ENCODE measurements at regions not wholly inside any gene's neighbourhood (a gene's known extent, or its start where the extent isn't known, plus 50 kb on each side); places are given as distances from the start of the nearest gene placed in this dataset.
A peak's percentile ranks its signal among the peaks of the same experiment; 100 is the strongest.

- no peaks in the 10 kb centered on the region for H3K4me1 ChIP-seq (ENCODE audit: control insufficient read depth, insufficient read depth, low read length)
- H3K9me3 ChIP-seq (ENCODE audit: control insufficient read depth, insufficient read depth, low read depth, low read length), result no peaks in the 10 kb centered on the region
- no peak overlapping the region for H3K4me3 ChIP-seq (ENCODE audit: low read depth, low read length)
- H3K27ac ChIP-seq (ENCODE audit: low read depth, low read length), result no peak overlapping the region
- H3K36me3 ChIP-seq (ENCODE audit: control insufficient read depth, insufficient read depth, low read length), result no peaks in the 10 kb centered on the region
- H3K27me3 ChIP-seq (ENCODE audit: control insufficient read depth, insufficient read depth, low read length), result no peaks in the 10 kb centered on the region
- H3K9ac ChIP-seq (ENCODE audit: low read length), result no peak overlapping the region
Measured at GRCh38 chr6:147695819-147696218, 187.3 kb downstream of the SAMD5 start.

- H3K27me3 ChIP-seq (ENCODE audit: control insufficient read depth, insufficient read depth, low read length), result no peaks in the 10 kb centered on the region
- H3K36me3 ChIP-seq (ENCODE audit: control insufficient read depth, insufficient read depth, low read length), result no peaks in the 10 kb centered on the region
- H3K4me1 ChIP-seq (ENCODE audit: control insufficient read depth, insufficient read depth, low read length), result no peaks in the 10 kb centered on the region
- H3K9me3 ChIP-seq (ENCODE audit: control insufficient read depth, insufficient read depth, low read depth, low read length), result no peaks in the 10 kb centered on the region
- H3K4me3 ChIP-seq (ENCODE audit: low read depth, low read length), result no peak overlapping the region
- no peak overlapping the region for H3K9ac ChIP-seq (ENCODE audit: low read length)
- no peak overlapping the region for H3K27ac ChIP-seq (ENCODE audit: low read depth, low read length)
Measured at GRCh38 chr6:147699140-147699539, 190.7 kb downstream of the SAMD5 start.

- Histone ChIP-seq H3K9me3 (ENCODE audit: control insufficient read depth, insufficient read depth, low read depth, low read length) (no peaks in the 10 kb centered on the region), H3K36me3 (ENCODE audit: control insufficient read depth, insufficient read depth, low read length) (no peaks in the 10 kb centered on the region), H3K4me1 (ENCODE audit: control insufficient read depth, insufficient read depth, low read length) (no peaks in the 10 kb centered on the region), H3K4me3 (ENCODE audit: low read depth, low read length) (no peak overlapping the region), H3K27ac (ENCODE audit: low read depth, low read length) (no peak overlapping the region), H3K27me3 (ENCODE audit: control insufficient read depth, insufficient read depth, low read length) (no peaks in the 10 kb centered on the region), H3K9ac (ENCODE audit: low read length) (no peak overlapping the region)
Measured at GRCh38 chr6:147699637-147700036, 191.1 kb downstream of the SAMD5 start.

DNA sequence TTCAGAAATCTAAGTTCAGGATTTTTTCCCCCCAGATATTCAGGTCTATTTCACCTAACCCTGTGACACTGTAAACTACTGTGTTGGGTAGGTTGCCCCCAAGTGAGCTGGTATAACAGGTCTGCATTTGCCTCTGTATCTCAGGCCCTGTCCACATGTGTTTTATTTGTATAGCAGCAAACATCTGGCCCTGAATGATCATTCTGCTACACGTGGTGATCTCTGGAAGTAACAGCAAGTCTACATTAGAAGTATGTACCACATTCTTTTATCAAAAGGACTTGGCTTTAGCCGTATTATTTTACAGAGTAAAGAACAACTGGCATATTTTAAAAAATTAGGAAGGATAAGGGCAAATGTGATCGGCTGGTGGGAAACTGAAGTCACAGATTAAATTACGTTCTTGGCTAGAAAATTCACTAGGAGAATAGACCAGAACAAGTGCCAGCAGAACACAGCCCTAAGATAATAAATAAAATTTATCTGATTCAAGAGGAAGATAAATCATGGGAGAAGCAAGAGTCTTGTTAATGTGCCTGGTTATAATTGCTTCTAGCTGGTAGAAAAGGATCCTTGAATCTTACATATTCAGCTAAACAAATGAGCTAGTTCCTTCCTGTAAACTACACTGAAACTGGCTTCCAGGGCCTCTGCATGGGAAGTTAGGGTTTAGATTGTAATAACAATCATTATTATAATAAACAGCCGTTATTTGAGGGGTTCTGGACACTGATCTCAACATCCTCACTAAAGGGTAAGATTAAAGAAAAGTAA, 192.1 kb downstream of the SAMD5 start:
- H3K4me1 ChIP-seq (ENCODE audit: control insufficient read depth, insufficient read depth, low read length), result no peaks in the 10 kb centered on the region
- no peak overlapping the region for H3K27ac ChIP-seq (ENCODE audit: low read depth, low read length)
- no peaks in the 10 kb centered on the region for H3K36me3 ChIP-seq (ENCODE audit: control insufficient read depth, insufficient read depth, low read length)
- no peaks in the 10 kb centered on the region for H3K9me3 ChIP-seq (ENCODE audit: control insufficient read depth, insufficient read depth, low read depth, low read length)
- H3K27me3 ChIP-seq (ENCODE audit: control insufficient read depth, insufficient read depth, low read length), result no peaks in the 10 kb centered on the region
- no peak overlapping the region for H3K4me3 ChIP-seq (ENCODE audit: low read depth, low read length)
- H3K9ac ChIP-seq (ENCODE audit: low read length), result no peak overlapping the region

GRCh38 chr6:147704691-147705090, 196.2 kb downstream of the SAMD5 start:
- Histone ChIP-seq H3K4me3 (ENCODE audit: low read depth, low read length) (no peak overlapping the region), H3K4me1 (ENCODE audit: control insufficient read depth, insufficient read depth, low read length) (no peaks in the 10 kb centered on the region)

GRCh38 chr6:147707524-147707923, 199.0 kb downstream of the SAMD5 start:
- H3K36me3 ChIP-seq (ENCODE audit: control insufficient read depth, insufficient read depth, low read length), result no peaks in the 10 kb centered on the region
- no peak overlapping the region for H3K27ac ChIP-seq (ENCODE audit: low read depth, low read length)
- H3K9ac ChIP-seq (ENCODE audit: low read length), result no peak overlapping the region
- no peaks in the 10 kb centered on the region for H3K4me1 ChIP-seq (ENCODE audit: control insufficient read depth, insufficient read depth, low read length)
- H3K4me3 ChIP-seq (ENCODE audit: low read depth, low read length), result no peak overlapping the region
- no peaks in the 10 kb centered on the region for H3K27me3 ChIP-seq (ENCODE audit: control insufficient read depth, insufficient read depth, low read length)
- H3K9me3 ChIP-seq (ENCODE audit: control insufficient read depth, insufficient read depth, low read depth, low read length), result peaks cover 1% of the 10 kb centered on the region; the same call in 1 of the 2 replicates

More at GRCh38 chr6:147704691-147705090, 196.2 kb downstream of the SAMD5 start:
- H3K9ac ChIP-seq (ENCODE audit: low read length), result no peak overlapping the region
- H3K9me3 ChIP-seq (ENCODE audit: control insufficient read depth, insufficient read depth, low read depth, low read length), result no peaks in the 10 kb centered on the region
- no peaks in the 10 kb centered on the region for H3K36me3 ChIP-seq (ENCODE audit: control insufficient read depth, insufficient read depth, low read length)
- no peaks in the 10 kb centered on the region for H3K27me3 ChIP-seq (ENCODE audit: control insufficient read depth, insufficient read depth, low read length)
- no peak overlapping the region for H3K27ac ChIP-seq (ENCODE audit: low read depth, low read length)

DNA sequence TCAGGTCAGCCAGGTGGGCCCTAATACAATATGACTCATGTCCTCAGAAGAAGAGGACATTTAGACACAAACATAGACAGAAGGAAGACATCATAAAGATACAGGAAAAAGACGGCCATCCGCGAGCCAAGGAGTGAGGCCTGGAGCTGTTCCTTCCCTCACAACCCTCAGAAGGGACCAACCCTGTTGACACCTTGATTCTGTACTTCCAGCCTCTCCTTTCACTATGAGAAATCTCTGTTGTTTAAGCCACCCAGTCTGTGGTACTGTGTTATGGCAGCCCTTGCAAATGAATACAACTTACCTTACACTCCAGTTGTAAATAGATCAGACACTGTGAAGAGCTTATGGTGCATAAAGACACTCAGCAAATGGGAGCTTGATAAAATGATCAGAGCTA, 199.7 kb downstream of the SAMD5 start:
- Histone ChIP-seq H3K4me1 (ENCODE audit: control insufficient read depth, insufficient read depth, low read length) (no peaks in the 10 kb centered on the region), H3K9me3 (ENCODE audit: control insufficient read depth, insufficient read depth, low read depth, low read length) (peaks cover 2% of the 10 kb centered on the region; the same call in 1 of the 2 replicates), H3K9ac (ENCODE audit: low read length) (no peak overlapping the region), H3K27ac (ENCODE audit: low read depth, low read length) (no peak overlapping the region), H3K4me3 (ENCODE audit: low read depth, low read length) (no peak overlapping the region), H3K36me3 (ENCODE audit: control insufficient read depth, insufficient read depth, low read length) (no peaks in the 10 kb centered on the region), H3K27me3 (ENCODE audit: control insufficient read depth, insufficient read depth, low read length) (no peaks in the 10 kb centered on the region)

DNA sequence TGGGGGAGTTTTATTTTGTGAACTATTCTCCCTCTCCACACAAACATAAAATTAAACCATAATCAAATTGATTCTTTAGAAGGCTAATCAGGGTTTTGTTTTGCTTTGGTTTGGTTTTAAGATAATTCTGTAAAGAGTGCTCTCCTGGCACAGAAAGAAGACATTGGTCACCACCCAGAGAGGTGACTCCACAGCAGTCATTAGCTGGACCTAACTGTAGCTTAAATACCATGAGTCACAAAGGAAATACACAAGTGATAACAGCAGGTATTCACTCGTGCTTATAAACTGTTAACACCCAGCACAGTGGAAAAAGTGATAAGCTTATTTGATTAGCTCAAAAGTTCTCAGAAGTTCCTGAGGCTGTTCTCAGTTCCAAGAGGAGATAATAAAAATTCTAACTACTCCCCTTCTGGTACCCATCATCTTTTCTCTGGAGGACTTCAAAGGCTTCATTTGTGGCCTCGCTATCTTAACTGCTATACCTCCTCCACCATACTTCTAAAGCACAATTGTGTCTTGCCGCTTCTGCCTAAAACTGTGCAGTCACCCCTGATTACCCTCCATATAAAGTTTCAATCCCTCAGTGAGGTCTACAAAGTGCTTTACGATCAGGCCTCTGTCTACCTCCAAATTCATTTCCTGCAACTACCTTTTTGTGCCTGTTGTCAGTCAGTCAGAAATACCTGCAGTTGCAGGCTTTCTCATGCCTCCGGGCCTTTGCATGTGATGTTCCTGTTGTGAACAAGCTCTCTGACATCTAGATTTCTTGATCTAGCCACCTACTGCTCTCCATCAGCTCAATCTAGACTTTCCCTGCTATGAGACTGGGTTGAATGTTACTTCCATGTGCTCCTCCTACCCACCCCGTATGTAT, 201.1 kb downstream of the SAMD5 start:
- H3K36me3 ChIP-seq (ENCODE audit: control insufficient read depth, insufficient read depth, low read length), result no peaks in the 10 kb centered on the region

GRCh38 chr6:147710890-147711289, 202.4 kb downstream of the SAMD5 start:
- Histone ChIP-seq H3K9ac (ENCODE audit: low read length) (no peak overlapping the region), H3K27ac (ENCODE audit: low read depth, low read length) (no peak overlapping the region), H3K4me3 (ENCODE audit: low read depth, low read length) (no peak overlapping the region), H3K27me3 (ENCODE audit: control insufficient read depth, insufficient read depth, low read length) (no peaks in the 10 kb centered on the region), H3K4me1 (ENCODE audit: control insufficient read depth, insufficient read depth, low read length) (no peaks in the 10 kb centered on the region), H3K36me3 (ENCODE audit: control insufficient read depth, insufficient read depth, low read length) (no peaks in the 10 kb centered on the region), H3K9me3 (ENCODE audit: control insufficient read depth, insufficient read depth, low read depth, low read length) (peaks cover 2% of the 10 kb centered on the region; the same call in 1 of the 2 replicates)

More for the DNA sequence above, 201.1 kb downstream of the SAMD5 start:
- H3K27ac ChIP-seq (ENCODE audit: low read depth, low read length), result peak overlapping the region; percentile 23; the same call in 1 of the 2 replicates
- no peaks in the 10 kb centered on the region for H3K4me1 ChIP-seq (ENCODE audit: control insufficient read depth, insufficient read depth, low read length)
- peaks cover 2% of the 10 kb centered on the region; the same call in 1 of the 2 replicates for H3K9me3 ChIP-seq (ENCODE audit: control insufficient read depth, insufficient read depth, low read depth, low read length)
- no peak overlapping the region for H3K9ac ChIP-seq (ENCODE audit: low read length)
- no peak overlapping the region for H3K4me3 ChIP-seq (ENCODE audit: low read depth, low read length)
- H3K27me3 ChIP-seq (ENCODE audit: control insufficient read depth, insufficient read depth, low read length), result no peaks in the 10 kb centered on the region

GRCh38 chr6:147711476-147711875, 203.0 kb downstream of the SAMD5 start:
- Histone ChIP-seq H3K36me3 (ENCODE audit: control insufficient read depth, insufficient read depth, low read length) (no peaks in the 10 kb centered on the region), H3K4me1 (ENCODE audit: control insufficient read depth, insufficient read depth, low read length) (no peaks in the 10 kb centered on the region), H3K4me3 (ENCODE audit: low read depth, low read length) (no peak overlapping the region), H3K27ac (ENCODE audit: low read depth, low read length) (no peak overlapping the region), H3K9me3 (ENCODE audit: control insufficient read depth, insufficient read depth, low read depth, low read length) (peaks cover 2% of the 10 kb centered on the region; the same call in 1 of the 2 replicates), H3K27me3 (ENCODE audit: control insufficient read depth, insufficient read depth, low read length) (no peaks in the 10 kb centered on the region), H3K9ac (ENCODE audit: low read length) (no peak overlapping the region)

GRCh38 chr6:147712841-147713240, 204.4 kb downstream of the SAMD5 start:
- H3K9ac ChIP-seq (ENCODE audit: low read length), result no peak overlapping the region
- H3K4me1 ChIP-seq (ENCODE audit: control insufficient read depth, insufficient read depth, low read length), result no peaks in the 10 kb centered on the region

More at GRCh38 chr6:147712841-147713240, 204.4 kb downstream of the SAMD5 start:
- no peak overlapping the region for H3K27ac ChIP-seq (ENCODE audit: low read depth, low read length)
- no peaks in the 10 kb centered on the region for H3K27me3 ChIP-seq (ENCODE audit: control insufficient read depth, insufficient read depth, low read length)
- H3K9me3 ChIP-seq (ENCODE audit: control insufficient read depth, insufficient read depth, low read depth, low read length), result peaks cover 2% of the 10 kb centered on the region; the same call in 1 of the 2 replicates
- H3K4me3 ChIP-seq (ENCODE audit: low read depth, low read length), result no peak overlapping the region
- no peaks in the 10 kb centered on the region for H3K36me3 ChIP-seq (ENCODE audit: control insufficient read depth, insufficient read depth, low read length)
